PC-9 (cell line): ENCODE measurements at regions not wholly inside any gene's neighbourhood (a gene's known extent, or its start where the extent isn't known, plus 50 kb on each side); places are given as distances from the start of the nearest gene placed in this dataset.

Experiments used
- BruUV-seq: library from RNA; stranded (reverse); fragments of 400-500 nt; replicated peaks from 2 replicates; lab custom pipeline; 2021; lab: Mats Ljungman, UMichigan
- CTCF ChIA-PET: fragments of 300-600 bp; sonication (Branson Sonifier 250); formaldehyde crosslinking; loops from one replicate; lab custom pipeline; 2022; ENCODE audit warnings: antibody characterized with exemption; lab: Charles Lee
- POLR2A ChIA-PET: fragments of 300-600 bp; sonication (Branson Sonifier 250); formaldehyde crosslinking; loops from one replicate; lab custom pipeline; 2022; ENCODE audit warnings: antibody characterized with exemption; ENCODE audit not compliant: unreplicated experiment; lab: Charles Lee
- DNase-seq, 2 experiments: peaks; one replicate each; pipeline versions ENCODE4 v3.0.0 to v3.0.0-alpha.2; 2015 to 2022; ENCODE audit warnings: mixed read lengths in 1 of 2
- H2AFZ ChIP-seq: fragments of 200-600 bp; sonication (generic); 2 replicates; pipeline ENCODE4 v1.8.1; 2017; ENCODE audit warnings: antibody characterized with exemption
- H3F3A ChIP-seq: fragments of 200-600 bp; sonication (generic); 2 replicates; pipeline ENCODE4 v1.8.1; 2017; ENCODE audit warnings: antibody characterized with exemption, mild to moderate bottlenecking, low read depth; ENCODE audit not compliant: insufficient read depth
- H3K27ac ChIP-seq: fragments of 200-600 bp; sonication (generic); 2 replicates; pipeline ENCODE4 v1.6.1; 2016; ENCODE audit warnings: mixed run types
- H3K27me3 ChIP-seq: fragments of 200-600 bp; sonication (generic); 2 replicates; pipeline ENCODE4 v1.6.1; 2016; ENCODE audit warnings: low read depth, mixed run types; ENCODE audit not compliant: insufficient read depth
- H3K36me3 ChIP-seq: fragments of 200-600 bp; sonication (generic); 2 replicates; pipeline ENCODE4 v1.6.1; 2016; ENCODE audit warnings: low read depth, mixed run types
- H3K4me1 ChIP-seq: fragments of 200-600 bp; sonication (generic); replicated peaks from 2 replicates; pipeline ENCODE4 v1.6.1; 2016; ENCODE audit warnings: mixed run types; ENCODE audit not compliant: insufficient read depth
- H3K4me2 ChIP-seq: fragments of 200-600 bp; sonication (generic); 2 replicates; pipeline ENCODE4 v1.6.1; 2017; ENCODE audit warnings: mixed run types
- H3K4me3 ChIP-seq: fragments of 200-600 bp; sonication (generic); 2 replicates; pipeline ENCODE4 v1.6.1; 2016; ENCODE audit warnings: mixed run types
- H3K79me2 ChIP-seq: fragments of 200-600 bp; sonication (generic); 2 replicates; pipeline ENCODE4 v1.6.1; 2017; ENCODE audit warnings: low read depth, mixed run types
- H3K9me2 ChIP-seq: fragments of 200-600 bp; sonication (generic); 2 replicates; pipeline ENCODE4 v1.8.1; 2017; ENCODE audit warnings: mild to moderate bottlenecking; ENCODE audit not compliant: insufficient read depth
- H3K9me3 ChIP-seq: fragments of 200-600 bp; sonication (generic); 2 replicates; pipeline ENCODE4 v1.8.1; 2016; ENCODE audit warnings: low read depth; ENCODE audit not compliant: insufficient read depth
- H4K20me1 ChIP-seq: fragments of 200-600 bp; sonication (generic); 2 replicates; pipeline ENCODE4 v1.8.1; 2017; ENCODE audit not compliant: insufficient read depth
- EZH2 ChIP-seq: fragments of 200-600 bp; sonication (generic); IDR thresholded peaks from 2 replicates; pipeline ENCODE4 v1.8.0; 2017; ENCODE audit warnings: antibody characterized with exemption, low read depth
- intact Hi-C: fragments of 100-400 bp; cut with micrococcal nuclease; formaldehyde crosslinking; loops from one replicate; pipeline ENCODE4 v1.10.0; 2022; ENCODE audit not compliant: unreplicated experiment
- TF ChIP-seq, protein P1 (sequence below): fragments of 200-600 bp; sonication (generic); conservative IDR thresholded peaks from 2 replicates; pipeline ENCODE4 v1.6.1; 2017; ENCODE audit warnings: mixed run types, antibody characterized with exemption, mild to moderate bottlenecking, moderate library complexity

DNA sequence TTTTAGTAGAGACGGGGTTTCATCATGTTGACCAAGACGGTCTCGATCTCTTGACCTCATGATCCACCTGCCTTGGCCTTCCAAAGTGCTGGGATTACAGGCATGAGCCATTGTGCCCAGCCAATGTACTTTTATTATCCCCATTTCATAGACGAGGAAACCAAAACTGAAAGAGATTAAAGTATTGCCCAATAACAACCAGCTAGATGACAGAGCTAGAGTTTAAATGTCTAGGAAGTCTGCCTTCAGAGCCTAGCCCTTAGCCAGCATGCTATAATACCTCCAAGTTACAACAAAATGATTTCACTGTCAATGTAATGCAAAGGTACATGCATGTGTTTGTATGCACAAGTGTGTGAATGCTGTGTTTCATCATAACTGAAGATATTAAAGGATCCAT is 389.4 kb upstream of the RBMS3 start:
- H3K27ac ChIP-seq, result no peak overlapping the region
- ChIA-PET CTCF (no interaction called here), POLR2A (no interaction called here)
- H3K4me1 ChIP-seq, result no peaks in the 10 kb centered on the region
- no peaks in the 10 kb centered on the region for H3K79me2 ChIP-seq
- H3F3A ChIP-seq, result no peaks in the 10 kb centered on the region
- no peaks in the 10 kb centered on the region for H3K36me3 ChIP-seq
- H3K9me3 ChIP-seq, result no peaks in the 10 kb centered on the region
- no peak overlapping the region for H2AFZ ChIP-seq
- H4K20me1 ChIP-seq, result no peaks in the 10 kb centered on the region
- no TSS peak for BruUV-seq
- no peak for DNase-seq
- H3K4me3 ChIP-seq, result no peak overlapping the region
- intact Hi-C loops, result no loop called here
- no peak overlapping the region for H3K4me2 ChIP-seq
- H3K27me3 ChIP-seq, result no peaks in the 10 kb centered on the region
- TF ChIP-seq, protein P1, sequence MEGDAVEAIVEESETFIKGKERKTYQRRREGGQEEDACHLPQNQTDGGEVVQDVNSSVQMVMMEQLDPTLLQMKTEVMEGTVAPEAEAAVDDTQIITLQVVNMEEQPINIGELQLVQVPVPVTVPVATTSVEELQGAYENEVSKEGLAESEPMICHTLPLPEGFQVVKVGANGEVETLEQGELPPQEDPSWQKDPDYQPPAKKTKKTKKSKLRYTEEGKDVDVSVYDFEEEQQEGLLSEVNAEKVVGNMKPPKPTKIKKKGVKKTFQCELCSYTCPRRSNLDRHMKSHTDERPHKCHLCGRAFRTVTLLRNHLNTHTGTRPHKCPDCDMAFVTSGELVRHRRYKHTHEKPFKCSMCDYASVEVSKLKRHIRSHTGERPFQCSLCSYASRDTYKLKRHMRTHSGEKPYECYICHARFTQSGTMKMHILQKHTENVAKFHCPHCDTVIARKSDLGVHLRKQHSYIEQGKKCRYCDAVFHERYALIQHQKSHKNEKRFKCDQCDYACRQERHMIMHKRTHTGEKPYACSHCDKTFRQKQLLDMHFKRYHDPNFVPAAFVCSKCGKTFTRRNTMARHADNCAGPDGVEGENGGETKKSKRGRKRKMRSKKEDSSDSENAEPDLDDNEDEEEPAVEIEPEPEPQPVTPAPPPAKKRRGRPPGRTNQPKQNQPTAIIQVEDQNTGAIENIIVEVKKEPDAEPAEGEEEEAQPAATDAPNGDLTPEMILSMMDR, result no peak
- TF ChIP-seq EZH2, result no peak
- 0 out of 2 replicates have a peak, but pooled peaks cover 9% of the 10 kb centered on the region for H3K9me2 ChIP-seq

DNA sequence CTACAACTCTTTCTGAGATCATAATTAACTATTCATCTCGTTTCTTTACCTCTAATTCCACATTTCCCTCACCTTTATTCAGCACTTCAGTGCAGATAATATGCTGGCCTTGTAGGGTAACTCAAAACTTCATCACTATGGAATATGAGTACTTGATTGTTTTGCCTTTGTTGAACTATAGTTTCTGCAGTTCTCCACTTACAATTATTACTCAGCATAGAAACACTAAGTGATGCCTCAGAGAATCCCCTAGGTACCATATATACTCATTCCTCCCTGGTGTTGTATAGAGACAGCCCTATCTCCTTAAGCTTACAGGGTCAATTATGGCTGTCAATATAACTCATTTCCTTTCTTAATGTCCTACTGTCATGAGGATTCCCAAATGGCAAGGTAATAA is 380.6 kb upstream of the RBMS3 start:
- Histone ChIP-seq H3K27me3 (no peaks in the 10 kb centered on the region), H2AFZ (no peak overlapping the region), H3K36me3 (no peaks in the 10 kb centered on the region), H3K79me2 (no peaks in the 10 kb centered on the region), H3F3A (no peaks in the 10 kb centered on the region), H3K9me3 (no peaks in the 10 kb centered on the region), H4K20me1 (no peaks in the 10 kb centered on the region), H3K4me3 (no peak overlapping the region), H3K4me1 (no peaks in the 10 kb centered on the region), H3K4me2 (no peak overlapping the region), H3K9me2 (no peaks in the 10 kb centered on the region), H3K27ac (no peak overlapping the region)
- DNase-seq, result no peak
- CTCF ChIA-PET, result no interaction called here
- intact Hi-C loops, result no loop called here
- TF ChIP-seq EZH2, result no peak
- TF ChIP-seq, protein P1, result no peak
- POLR2A ChIA-PET, result no interaction called here
- BruUV-seq, result no TSS peak

DNA sequence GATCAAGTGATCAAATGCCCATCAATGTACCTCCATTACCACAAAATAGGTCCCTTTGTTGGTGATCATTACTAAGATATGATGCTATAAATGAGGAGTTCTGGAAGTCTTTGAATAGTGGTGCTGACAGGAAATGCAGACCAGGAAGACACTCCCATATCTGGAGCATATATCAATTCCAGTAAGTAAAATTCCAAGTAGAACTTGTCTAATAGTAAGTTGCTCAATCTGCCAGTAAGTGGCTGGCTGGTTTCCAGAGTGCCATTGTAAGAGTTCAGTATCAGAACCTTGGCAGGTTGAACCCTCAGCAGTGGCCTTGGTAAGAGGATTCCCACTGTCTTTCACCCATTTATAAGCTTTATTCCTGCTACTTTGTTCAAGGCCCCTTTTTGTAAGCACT is 379.9 kb upstream of the RBMS3 start:
- no peaks in the 10 kb centered on the region for H3K9me3 ChIP-seq
- no peaks in the 10 kb centered on the region for H3K36me3 ChIP-seq
- no peak overlapping the region for H3K4me2 ChIP-seq
- no peaks in the 10 kb centered on the region for H4K20me1 ChIP-seq
- H2AFZ ChIP-seq, result no peak overlapping the region
- H3K27me3 ChIP-seq, result no peaks in the 10 kb centered on the region
- H3K4me3 ChIP-seq, result no peak overlapping the region
- POLR2A ChIA-PET, result no interaction called here
- H3K79me2 ChIP-seq, result no peaks in the 10 kb centered on the region
- no TSS peak for BruUV-seq
- H3K9me2 ChIP-seq, result no peaks in the 10 kb centered on the region
- no peaks in the 10 kb centered on the region for H3F3A ChIP-seq
- no peaks in the 10 kb centered on the region for H3K4me1 ChIP-seq
- TF ChIP-seq, protein P1, result no peak
- TF ChIP-seq EZH2, result no peak
- intact Hi-C loops, result no loop called here
- H3K27ac ChIP-seq, result no peak overlapping the region
- CTCF ChIA-PET, result no interaction called here
- no peak for DNase-seq
